SH-SY5Y (cell line): ENCODE measurements at regions not wholly inside any gene's neighbourhood (a gene's known extent, or its start where the extent isn't known, plus 50 kb on each side); places are given as distances from the start of the nearest gene placed in this dataset.

Experiments
- GATA2 ChIP-seq: IDR thresholded peaks from 2 replicates; pipeline ENCODE4 v1.6.1; 2011; ENCODE audit warnings: mild to moderate bottlenecking, low read depth, low read length
- GATA3 ChIP-seq: IDR thresholded peaks from 2 replicates; pipeline ENCODE4 v1.6.1; 2011; ENCODE audit warnings: low read depth, mild to moderate bottlenecking, low read length, moderate library complexity

- TF ChIP-seq GATA2 (no peak), GATA3 (no peak)
Measured at GRCh38 chr2:128930101-128930500, 611.4 kb upstream of the HS6ST1 start.
